HG02938 (cell line): ENCODE measurements at regions not wholly inside any gene's neighbourhood (a gene's known extent, or its start where the extent isn't known, plus 50 kb on each side); places are given as distances from the start of the nearest gene placed in this dataset.

ENCODE experiments used
- ATAC-seq: cut with Tn5 transposase; IDR thresholded peaks from one replicate; pipeline ENCODE4 v1.9.1; 2021; ENCODE audit warnings: mild to moderate bottlenecking, moderate library complexity; ENCODE audit not compliant: unreplicated experiment

- no peak for ATAC-seq
These were observed 650.3 kb upstream of the KLF4 start for GRCh38 chr9:108139900-108140299.

GRCh38 chr9:108138516-108138915 is 648.9 kb upstream of the KLF4 start:
- no peak for ATAC-seq

GRCh38 chr9:108136656-108137055 is 647.1 kb upstream of the KLF4 start:
- ATAC-seq = no peak

GRCh38 chr9:108134486-108135128 is 645.0 kb upstream of the KLF4 start:
- no peak for ATAC-seq

GRCh38 chr9:108133680-108134079 is 644.1 kb upstream of the KLF4 start:
- ATAC-seq = no peak

GRCh38 chr9:108133101-108133500 is 643.5 kb upstream of the KLF4 start:
- ATAC-seq = no peak

GRCh38 chr9:108130905-108131304 is 641.3 kb upstream of the KLF4 start:
- ATAC-seq = no peak

- ATAC-seq = no peak
These were observed 636.1 kb upstream of the KLF4 start for GRCh38 chr9:108125625-108126024.

GRCh38 chr9:108119530-108120113 is 630.1 kb upstream of the KLF4 start:
- ATAC-seq = no peak

- ATAC-seq = no peak
These were observed 628.2 kb upstream of the KLF4 start for GRCh38 chr9:108117795-108118194.

- ATAC-seq = no peak
These were observed 627.7 kb upstream of the KLF4 start for GRCh38 chr9:108117306-108117705.

GRCh38 chr9:108113596-108113995 is 624.0 kb upstream of the KLF4 start:
- ATAC-seq = no peak

- no peak for ATAC-seq
These were observed 620.5 kb upstream of the KLF4 start for GRCh38 chr9:108109927-108110690.

- ATAC-seq = no peak
These were observed 619.4 kb upstream of the KLF4 start for GRCh38 chr9:108108852-108109448.

GRCh38 chr9:108108280-108108851 is 618.8 kb upstream of the KLF4 start:
- no peak for ATAC-seq

- ATAC-seq = no peak
These were observed 616.3 kb upstream of the KLF4 start for GRCh38 chr9:108105885-108106284.

- ATAC-seq = no peak
These were observed 615.4 kb upstream of the KLF4 start for GRCh38 chr9:108104991-108105390.

- ATAC-seq = no peak
These were observed 613.6 kb upstream of the KLF4 start for GRCh38 chr9:108103046-108103693.

GRCh38 chr9:108101410-108101809 is 611.8 kb upstream of the KLF4 start:
- ATAC-seq = no peak

GRCh38 chr9:108100571-108100970 is 611.0 kb upstream of the KLF4 start:
- ATAC-seq = no peak

- no peak for ATAC-seq
These were observed 610.3 kb upstream of the KLF4 start for GRCh38 chr9:108099854-108100253.
